GM23338 (cell line): ENCODE measurements at regions not wholly inside any gene's neighbourhood (a gene's known extent, or its start where the extent isn't known, plus 50 kb on each side); places are given as distances from the start of the nearest gene placed in this dataset.

ENCODE experiments used
- ATAC-seq: fragments of 200-7000 bp; cut with Tn5 transposase; 3 replicates; pipeline ENCODE4 v1.9.1; 2020
- DNase-seq: peaks from one replicate; pipeline ENCODE4 v3.0.0-alpha.2; 2015; ENCODE audit warnings: low spot score
- H2AFZ ChIP-seq: fragments of 200-600 bp; sonication (generic); 2 replicates; pipeline ENCODE4 v1.8.0; 2016; ENCODE audit warnings: antibody characterized with exemption, mild to moderate bottlenecking, moderate library complexity
- H3F3A ChIP-seq: fragments of 200-600 bp; sonication (generic); replicated peaks from 2 replicates; pipeline ENCODE4 v1.8.0; 2017; ENCODE audit warnings: antibody characterized with exemption, mixed run types, low read depth
- H3K27ac ChIP-seq: fragments of 200-600 bp; sonication (generic); 2 replicates; pipeline ENCODE4 v1.6.1; 2016; ENCODE audit warnings: low read depth
- H3K27me3 ChIP-seq: fragments of 200-600 bp; sonication (generic); 2 replicates; pipeline ENCODE4 v1.8.0; 2016; ENCODE audit warnings: mild to moderate bottlenecking, mixed run types, moderate library complexity; ENCODE audit not compliant: insufficient read depth
- H3K36me3 ChIP-seq: fragments of 200-600 bp; sonication (generic); 2 replicates; pipeline ENCODE4 v1.8.0; 2016; ENCODE audit warnings: mild to moderate bottlenecking; ENCODE audit not compliant: insufficient read depth
- H3K4me1 ChIP-seq: fragments of 200-600 bp; sonication (generic); 2 replicates; pipeline ENCODE4 v1.8.0; 2016; ENCODE audit warnings: mild to moderate bottlenecking, moderate library complexity; ENCODE audit not compliant: insufficient read depth
- H3K4me2 ChIP-seq: fragments of 200-600 bp; sonication (generic); 2 replicates; pipeline ENCODE4 v1.7.1; 2017; ENCODE audit warnings: mixed run types
- H3K4me3 ChIP-seq: fragments of 200-600 bp; sonication (generic); 2 replicates; pipeline ENCODE4 v1.6.1; 2016; ENCODE audit warnings: mixed run types
- H3K79me2 ChIP-seq: fragments of 200-600 bp; sonication (generic); replicated peaks from 2 replicates; pipeline ENCODE4 v1.8.0; 2017; ENCODE audit warnings: mild to moderate bottlenecking; ENCODE audit not compliant: insufficient read depth
- H3K9me2 ChIP-seq: fragments of 200-600 bp; sonication (generic); 2 replicates; pipeline ENCODE4 v1.8.0; 2017; ENCODE audit not compliant: insufficient read depth
- H4K20me1 ChIP-seq: fragments of 200-600 bp; sonication (generic); replicated peaks from 2 replicates; pipeline ENCODE4 v1.8.0; 2017; ENCODE audit warnings: mild to moderate bottlenecking; ENCODE audit not compliant: insufficient read depth
- H3K27ac Mint-ChIP-seq: 2 replicates; pipeline ENCODE4 v1.8.0; 2020; ENCODE audit warnings: inconsistent platforms, mild to moderate bottlenecking, moderate library complexity, mixed read lengths
- H3K27me3 Mint-ChIP-seq: 3 replicates; pipeline ENCODE4 v1.8.0; 2022; ENCODE audit warnings: low read depth, mild to moderate bottlenecking, moderate library complexity, mixed read lengths, inconsistent platforms; ENCODE audit not compliant: insufficient read depth, poor library complexity
- H3K36me3 Mint-ChIP-seq: 3 replicates; pipeline ENCODE4 v1.8.0; 2021; ENCODE audit warnings: low read depth, mild to moderate bottlenecking, inconsistent platforms, moderate library complexity, mixed read lengths
- H3K4me1 Mint-ChIP-seq: 3 replicates; pipeline ENCODE4 v1.8.0; 2020; ENCODE audit warnings: mild to moderate bottlenecking, inconsistent platforms, mixed read lengths
- H3K4me3 Mint-ChIP-seq: 3 replicates; pipeline ENCODE4 v1.8.0; 2021; ENCODE audit warnings: moderate library complexity, mild to moderate bottlenecking, inconsistent platforms, mixed read lengths
- H3K9me3 Mint-ChIP-seq: 3 replicates; pipeline ENCODE4 v1.8.0; 2020; ENCODE audit warnings: moderate library complexity, mild to moderate bottlenecking, inconsistent platforms, mixed read lengths
- CREB1 ChIP-seq: fragments of 250-450 bp; sonication (Bioruptor Pico); IDR thresholded peaks from 2 replicates; pipeline ENCODE4 v1.5.0; 2020; ENCODE audit warnings: low read depth, mild to moderate bottlenecking, moderate library complexity
- EZH2 ChIP-seq: fragments of 200-600 bp; sonication (generic); IDR thresholded peaks from one replicate; pipeline ENCODE4 v1.8.0; 2017; ENCODE audit warnings: antibody characterized with exemption, mild to moderate bottlenecking, low read depth; ENCODE audit not compliant: unreplicated experiment
- EZH2phosphoT487 ChIP-seq: fragments of 200-600 bp; sonication (generic); IDR thresholded peaks from one replicate; pipeline ENCODE4 v1.8.1; 2018; ENCODE audit warnings: antibody characterized with exemption; ENCODE audit not compliant: unreplicated experiment
- JUNB ChIP-seq: IDR thresholded peaks from one replicate; pipeline ENCODE4 v1.6.1; 2016; ENCODE audit warnings: antibody characterized with exemption; ENCODE audit not compliant: unreplicated experiment
- NANOG ChIP-seq: IDR thresholded peaks from 2 replicates; pipeline ENCODE4 v1.6.1; 2016; ENCODE audit warnings: antibody characterized with exemption, borderline replicate concordance
- POLR2AphosphoS5 ChIP-seq: IDR thresholded peaks from 2 replicates; pipeline ENCODE4 v1.6.1; 2016; ENCODE audit warnings: antibody characterized with exemption, low read depth
- STAT1 ChIP-seq: IDR thresholded peaks from one replicate; pipeline ENCODE4 v1.6.1; 2016; ENCODE audit warnings: antibody characterized with exemption; ENCODE audit not compliant: unreplicated experiment
- ZNF114 ChIP-seq: fragments of 250-450 bp; sonication (Bioruptor Pico); IDR thresholded peaks from 2 replicates; pipeline ENCODE4 v1.5.0; 2020; ENCODE audit warnings: mild to moderate bottlenecking, moderate library complexity
- ZNF331 ChIP-seq: fragments of 250-450 bp; sonication (Bioruptor Pico); IDR thresholded peaks from 2 replicates; pipeline ENCODE4 v1.5.0; 2020; ENCODE audit warnings: low read depth, mild to moderate bottlenecking, moderate library complexity
- TF ChIP-seq, protein P1 (sequence below): IDR thresholded peaks from one replicate; pipeline ENCODE4 v1.6.1; 2018; ENCODE audit warnings: antibody characterized with exemption; ENCODE audit not compliant: unreplicated experiment
- TF ChIP-seq, protein P2 (sequence below): IDR thresholded peaks from 2 replicates; pipeline ENCODE4 v1.6.1; 2016; ENCODE audit warnings: antibody characterized with exemption
- TF ChIP-seq, protein P3 (sequence below), 2 experiments: fragments of 200-600 bp in 1 of 2; sonication (generic) in 1 of 2; conservative IDR thresholded peaks; 2 replicates each; pipeline versions ENCODE4 v1.5.1 to v1.6.1; 2016 to 2017; ENCODE audit warnings: antibody characterized with exemption in 2 of 2, low read depth in 2 of 2, mild to moderate bottlenecking in 2 of 2, moderate library complexity in 1 of 2
- TF ChIP-seq, protein P4 (sequence below): fragments of 250-450 bp; sonication (Bioruptor Pico); IDR thresholded peaks from 2 replicates; pipeline ENCODE4 v1.5.0; 2020; ENCODE audit warnings: mild to moderate bottlenecking, moderate library complexity

DNA sequence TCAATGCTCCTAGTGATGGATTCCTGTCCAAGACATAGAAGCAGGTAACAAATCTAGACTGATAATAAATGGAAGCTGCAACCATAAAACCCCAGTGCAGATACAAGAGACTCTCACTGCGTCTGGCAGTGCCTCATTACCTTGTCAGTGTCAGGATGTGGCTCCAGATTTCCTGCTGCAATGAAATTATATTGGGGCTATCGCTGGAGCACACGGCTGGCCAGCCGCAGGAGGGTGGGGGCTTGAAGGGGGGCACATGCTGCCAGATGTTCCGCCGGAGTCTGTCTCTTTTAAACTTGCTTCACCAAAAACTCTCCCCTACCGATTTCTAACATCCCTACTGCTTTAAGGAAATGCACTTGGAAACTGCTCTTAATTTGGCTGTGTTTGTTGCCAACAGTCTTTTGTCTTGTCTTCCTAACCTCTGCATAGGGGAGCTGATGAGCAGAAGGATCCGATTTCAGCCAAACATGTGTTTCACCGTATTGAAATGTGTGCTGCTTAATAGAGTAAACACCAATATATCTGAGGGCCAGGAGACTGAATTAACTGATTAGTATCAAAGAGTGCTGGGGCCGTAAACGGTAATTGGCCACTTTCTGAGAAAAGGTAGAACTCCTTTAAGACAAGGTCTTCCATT is 102.2 kb upstream of the EXOC2 start:
- H3K4me3 ChIP-seq, result no peak overlapping the region
- Mint-ChIP-seq H3K27me3 (peaks cover 4% of the 10 kb centered on the region), H3K27ac (no peak overlapping the region), H3K9me3 (no peaks in the 10 kb centered on the region; the same call in 2 of the 3 replicates), H3K4me3 (no peak overlapping the region), H3K36me3 (peaks cover 2% of the 10 kb centered on the region; the same call in 1 of the 3 replicates), H3K4me1 (peaks cover 21% of the 10 kb centered on the region)
- no peaks in the 10 kb centered on the region for H4K20me1 ChIP-seq
- no peaks in the 10 kb centered on the region for H3K79me2 ChIP-seq
- no peaks in the 10 kb centered on the region for H3K9me2 ChIP-seq
- no peaks in the 10 kb centered on the region for H3K27me3 ChIP-seq
- H3K4me2 ChIP-seq, result no peak overlapping the region
- H3K4me1 ChIP-seq, result peaks cover 17% of the 10 kb centered on the region
- no peaks in the 10 kb centered on the region for H3K36me3 ChIP-seq
- TF ChIP-seq JUNB, result no peak
- TF ChIP-seq, protein P1, sequence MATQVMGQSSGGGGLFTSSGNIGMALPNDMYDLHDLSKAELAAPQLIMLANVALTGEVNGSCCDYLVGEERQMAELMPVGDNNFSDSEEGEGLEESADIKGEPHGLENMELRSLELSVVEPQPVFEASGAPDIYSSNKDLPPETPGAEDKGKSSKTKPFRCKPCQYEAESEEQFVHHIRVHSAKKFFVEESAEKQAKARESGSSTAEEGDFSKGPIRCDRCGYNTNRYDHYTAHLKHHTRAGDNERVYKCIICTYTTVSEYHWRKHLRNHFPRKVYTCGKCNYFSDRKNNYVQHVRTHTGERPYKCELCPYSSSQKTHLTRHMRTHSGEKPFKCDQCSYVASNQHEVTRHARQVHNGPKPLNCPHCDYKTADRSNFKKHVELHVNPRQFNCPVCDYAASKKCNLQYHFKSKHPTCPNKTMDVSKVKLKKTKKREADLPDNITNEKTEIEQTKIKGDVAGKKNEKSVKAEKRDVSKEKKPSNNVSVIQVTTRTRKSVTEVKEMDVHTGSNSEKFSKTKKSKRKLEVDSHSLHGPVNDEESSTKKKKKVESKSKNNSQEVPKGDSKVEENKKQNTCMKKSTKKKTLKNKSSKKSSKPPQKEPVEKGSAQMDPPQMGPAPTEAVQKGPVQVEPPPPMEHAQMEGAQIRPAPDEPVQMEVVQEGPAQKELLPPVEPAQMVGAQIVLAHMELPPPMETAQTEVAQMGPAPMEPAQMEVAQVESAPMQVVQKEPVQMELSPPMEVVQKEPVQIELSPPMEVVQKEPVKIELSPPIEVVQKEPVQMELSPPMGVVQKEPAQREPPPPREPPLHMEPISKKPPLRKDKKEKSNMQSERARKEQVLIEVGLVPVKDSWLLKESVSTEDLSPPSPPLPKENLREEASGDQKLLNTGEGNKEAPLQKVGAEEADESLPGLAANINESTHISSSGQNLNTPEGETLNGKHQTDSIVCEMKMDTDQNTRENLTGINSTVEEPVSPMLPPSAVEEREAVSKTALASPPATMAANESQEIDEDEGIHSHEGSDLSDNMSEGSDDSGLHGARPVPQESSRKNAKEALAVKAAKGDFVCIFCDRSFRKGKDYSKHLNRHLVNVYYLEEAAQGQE, result no peak
- TF ChIP-seq ZNF114, result no peak
- TF ChIP-seq STAT1, result no peak
- no peak for TF ChIP-seq CREB1 (CRISPR knock-in tag)
- no peak for TF ChIP-seq EZH2phosphoT487
- TF ChIP-seq, protein P2, sequence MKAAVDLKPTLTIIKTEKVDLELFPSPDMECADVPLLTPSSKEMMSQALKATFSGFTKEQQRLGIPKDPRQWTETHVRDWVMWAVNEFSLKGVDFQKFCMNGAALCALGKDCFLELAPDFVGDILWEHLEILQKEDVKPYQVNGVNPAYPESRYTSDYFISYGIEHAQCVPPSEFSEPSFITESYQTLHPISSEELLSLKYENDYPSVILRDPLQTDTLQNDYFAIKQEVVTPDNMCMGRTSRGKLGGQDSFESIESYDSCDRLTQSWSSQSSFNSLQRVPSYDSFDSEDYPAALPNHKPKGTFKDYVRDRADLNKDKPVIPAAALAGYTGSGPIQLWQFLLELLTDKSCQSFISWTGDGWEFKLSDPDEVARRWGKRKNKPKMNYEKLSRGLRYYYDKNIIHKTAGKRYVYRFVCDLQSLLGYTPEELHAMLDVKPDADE, result no peak
- TF ChIP-seq EZH2, result no peak
- TF ChIP-seq ZNF331 (CRISPR knock-in tag), result no peak
- TF ChIP-seq, protein P3, sequence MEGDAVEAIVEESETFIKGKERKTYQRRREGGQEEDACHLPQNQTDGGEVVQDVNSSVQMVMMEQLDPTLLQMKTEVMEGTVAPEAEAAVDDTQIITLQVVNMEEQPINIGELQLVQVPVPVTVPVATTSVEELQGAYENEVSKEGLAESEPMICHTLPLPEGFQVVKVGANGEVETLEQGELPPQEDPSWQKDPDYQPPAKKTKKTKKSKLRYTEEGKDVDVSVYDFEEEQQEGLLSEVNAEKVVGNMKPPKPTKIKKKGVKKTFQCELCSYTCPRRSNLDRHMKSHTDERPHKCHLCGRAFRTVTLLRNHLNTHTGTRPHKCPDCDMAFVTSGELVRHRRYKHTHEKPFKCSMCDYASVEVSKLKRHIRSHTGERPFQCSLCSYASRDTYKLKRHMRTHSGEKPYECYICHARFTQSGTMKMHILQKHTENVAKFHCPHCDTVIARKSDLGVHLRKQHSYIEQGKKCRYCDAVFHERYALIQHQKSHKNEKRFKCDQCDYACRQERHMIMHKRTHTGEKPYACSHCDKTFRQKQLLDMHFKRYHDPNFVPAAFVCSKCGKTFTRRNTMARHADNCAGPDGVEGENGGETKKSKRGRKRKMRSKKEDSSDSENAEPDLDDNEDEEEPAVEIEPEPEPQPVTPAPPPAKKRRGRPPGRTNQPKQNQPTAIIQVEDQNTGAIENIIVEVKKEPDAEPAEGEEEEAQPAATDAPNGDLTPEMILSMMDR (conservative IDR thresholded peaks at IDR 0.05; ENCODE audit: low read depth in 2 of 2), result no peak
- TF ChIP-seq NANOG, result no peak
- no peak for TF ChIP-seq POLR2AphosphoS5
- TF ChIP-seq, protein P4, sequence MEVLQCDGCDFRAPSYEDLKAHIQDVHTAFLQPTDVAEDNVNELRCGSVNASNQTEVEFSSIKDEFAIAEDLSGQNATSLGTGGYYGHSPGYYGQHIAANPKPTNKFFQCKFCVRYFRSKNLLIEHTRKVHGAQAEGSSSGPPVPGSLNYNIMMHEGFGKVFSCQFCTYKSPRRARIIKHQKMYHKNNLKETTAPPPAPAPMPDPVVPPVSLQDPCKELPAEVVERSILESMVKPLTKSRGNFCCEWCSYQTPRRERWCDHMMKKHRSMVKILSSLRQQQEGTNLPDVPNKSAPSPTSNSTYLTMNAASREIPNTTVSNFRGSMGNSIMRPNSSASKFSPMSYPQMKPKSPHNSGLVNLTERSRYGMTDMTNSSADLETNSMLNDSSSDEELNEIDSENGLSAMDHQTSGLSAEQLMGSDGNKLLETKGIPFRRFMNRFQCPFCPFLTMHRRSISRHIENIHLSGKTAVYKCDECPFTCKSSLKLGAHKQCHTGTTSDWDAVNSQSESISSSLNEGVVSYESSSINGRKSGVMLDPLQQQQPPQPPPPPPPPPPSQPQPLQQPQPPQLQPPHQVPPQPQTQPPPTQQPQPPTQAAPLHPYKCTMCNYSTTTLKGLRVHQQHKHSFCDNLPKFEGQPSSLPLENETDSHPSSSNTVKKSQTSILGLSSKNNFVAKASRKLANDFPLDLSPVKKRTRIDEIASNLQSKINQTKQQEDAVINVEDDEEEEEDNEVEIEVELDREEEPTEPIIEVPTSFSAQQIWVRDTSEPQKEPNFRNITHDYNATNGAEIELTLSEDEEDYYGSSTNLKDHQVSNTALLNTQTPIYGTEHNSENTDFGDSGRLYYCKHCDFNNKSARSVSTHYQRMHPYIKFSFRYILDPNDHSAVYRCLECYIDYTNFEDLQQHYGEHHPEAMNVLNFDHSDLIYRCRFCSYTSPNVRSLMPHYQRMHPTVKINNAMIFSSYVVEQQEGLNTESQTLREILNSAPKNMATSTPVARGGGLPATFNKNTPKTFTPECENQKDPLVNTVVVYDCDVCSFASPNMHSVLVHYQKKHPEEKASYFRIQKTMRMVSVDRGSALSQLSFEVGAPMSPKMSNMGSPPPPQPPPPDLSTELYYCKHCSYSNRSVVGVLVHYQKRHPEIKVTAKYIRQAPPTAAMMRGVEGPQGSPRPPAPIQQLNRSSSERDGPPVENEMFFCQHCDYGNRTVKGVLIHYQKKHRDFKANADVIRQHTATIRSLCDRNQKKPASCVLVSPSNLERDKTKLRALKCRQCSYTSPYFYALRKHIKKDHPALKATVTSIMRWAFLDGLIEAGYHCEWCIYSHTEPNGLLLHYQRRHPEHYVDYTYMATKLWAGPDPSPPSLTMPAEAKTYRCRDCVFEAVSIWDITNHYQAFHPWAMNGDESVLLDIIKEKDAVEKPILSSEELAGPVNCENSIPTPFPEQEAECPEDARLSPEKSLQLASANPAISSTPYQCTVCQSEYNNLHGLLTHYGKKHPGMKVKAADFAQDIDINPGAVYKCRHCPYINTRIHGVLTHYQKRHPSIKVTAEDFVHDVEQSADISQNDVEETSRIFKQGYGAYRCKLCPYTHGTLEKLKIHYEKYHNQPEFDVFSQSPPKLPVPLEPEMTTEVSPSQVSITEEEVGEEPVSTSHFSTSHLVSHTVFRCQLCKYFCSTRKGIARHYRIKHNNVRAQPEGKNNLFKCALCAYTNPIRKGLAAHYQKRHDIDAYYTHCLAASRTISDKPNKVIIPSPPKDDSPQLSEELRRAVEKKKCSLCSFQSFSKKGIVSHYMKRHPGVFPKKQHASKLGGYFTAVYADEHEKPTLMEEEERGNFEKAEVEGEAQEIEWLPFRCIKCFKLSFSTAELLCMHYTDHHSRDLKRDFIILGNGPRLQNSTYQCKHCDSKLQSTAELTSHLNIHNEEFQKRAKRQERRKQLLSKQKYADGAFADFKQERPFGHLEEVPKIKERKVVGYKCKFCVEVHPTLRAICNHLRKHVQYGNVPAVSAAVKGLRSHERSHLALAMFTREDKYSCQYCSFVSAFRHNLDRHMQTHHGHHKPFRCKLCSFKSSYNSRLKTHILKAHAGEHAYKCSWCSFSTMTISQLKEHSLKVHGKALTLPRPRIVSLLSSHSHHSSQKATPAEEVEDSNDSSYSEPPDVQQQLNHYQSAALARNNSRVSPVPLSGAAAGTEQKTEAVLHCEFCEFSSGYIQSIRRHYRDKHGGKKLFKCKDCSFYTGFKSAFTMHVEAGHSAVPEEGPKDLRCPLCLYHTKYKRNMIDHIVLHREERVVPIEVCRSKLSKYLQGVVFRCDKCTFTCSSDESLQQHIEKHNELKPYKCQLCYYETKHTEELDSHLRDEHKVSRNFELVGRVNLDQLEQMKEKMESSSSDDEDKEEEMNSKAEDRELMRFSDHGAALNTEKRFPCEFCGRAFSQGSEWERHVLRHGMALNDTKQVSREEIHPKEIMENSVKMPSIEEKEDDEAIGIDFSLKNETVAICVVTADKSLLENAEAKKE (CRISPR knock-in tag), result no peak
- DNase-seq, result no peak
- no peaks in the 10 kb centered on the region for H3F3A ChIP-seq
- ATAC-seq, result peak; percentile 41; the same call in 1 of the 3 replicates
- H2AFZ ChIP-seq, result peak overlapping the region; percentile 28; the same call in 1 of the 2 replicates
- no peak overlapping the region for H3K27ac ChIP-seq
